A549 (cell line): ENCODE measurements at regions not wholly inside any gene's neighbourhood (a gene's known extent, or its start where the extent isn't known, plus 50 kb on each side); places are given as distances from the start of the nearest gene placed in this dataset.

Source experiments
- ATAC-seq, 2 experiments: fragments of 200-7000 bp in 1 of 2; fragments of >200 bp in 1 of 2; cut with Nextera tagmentation in 1 of 2; cut with Tn5 transposase in 1 of 2; 3 replicates each; pipeline versions ENCODE4 v1.8.0 to v1.9.1; 2018 to 2020; ENCODE audit warnings: mild to moderate bottlenecking in 1 of 2, moderate library complexity in 1 of 2
- CTCF ChIA-PET: fragments of 300-600 bp; sonication (Branson Sonifier 250); formaldehyde crosslinking; extraction: SDS; loops from one replicate; lab custom pipeline; 2021; ENCODE audit warnings: antibody characterized with exemption, inconsistent platforms; lab: Yijun Ruan, JAX
- POLR2A ChIA-PET: fragments of 350-600 bp; formaldehyde crosslinking; extraction: SDS; loops from one replicate; lab custom pipeline; 2021; ENCODE audit warnings: antibody characterized with exemption, inconsistent platforms; lab: Yijun Ruan, JAX
- DNase-seq, 2 experiments: peaks; one replicate each; pipeline versions ENCODE4 v3.0.0 to v3.0.0-alpha.2; 2011 to 2016; ENCODE audit warnings: low read depth in 1 of 2, low spot score in 1 of 2
- FAIRE-seq: peaks from 2 replicates; lab custom pipeline; 2011; peaks lifted over from hg19 to GRCh38; lab: Jason Lieb, UNC
- H3K27ac ChIP-seq, 2 experiments: fragments of >200 bp; sonication (Bioruptor Twin); formaldehyde crosslinking; 3 replicates each; pipeline ENCODE4 v1.5.1; 2016 to 2017
- H3K4me1 ChIP-seq: fragments of >200 bp; sonication (Bioruptor Twin); formaldehyde crosslinking; 3 replicates; pipeline ENCODE4 v1.6.1; 2016
- H3K4me2 ChIP-seq: fragments of >200 bp; sonication (Bioruptor Twin); formaldehyde crosslinking; 3 replicates; pipeline ENCODE4 v1.6.1; 2016
- H3K4me3 ChIP-seq: fragments of >200 bp; sonication (Bioruptor Twin); formaldehyde crosslinking; 3 replicates; pipeline ENCODE4 v1.5.1; 2016
- H3K9me3 ChIP-seq: fragments of >200 bp; sonication (Bioruptor Twin); formaldehyde crosslinking; 3 replicates; pipeline ENCODE4 v1.6.1; 2016
- BCL3 ChIP-seq: fragments of >200 bp; sonication (Bioruptor Twin); formaldehyde crosslinking; IDR thresholded peaks from 3 replicates; pipeline ENCODE4 v1.6.1; 2016
- BHLHE40 ChIP-seq: IDR thresholded peaks from 2 replicates; pipeline ENCODE4 v1.6.1; 2012; ENCODE audit warnings: low read depth, low read length, inconsistent platforms
- CBX2 ChIP-seq: fragments of 200-600 bp; sonication (generic); IDR thresholded peaks from 2 replicates; pipeline ENCODE4 v1.6.1; 2016; ENCODE audit warnings: low read depth, mild to moderate bottlenecking, borderline replicate concordance
- CHD2 ChIP-seq: fragments of 150-350 bp; IDR thresholded peaks from 2 replicates; pipeline ENCODE4 v1.6.1; 2014; ENCODE audit warnings: low read length; ENCODE audit not compliant: partially characterized antibody
- CHD4 ChIP-seq: fragments of 200-600 bp; sonication (generic); IDR thresholded peaks from 2 replicates; pipeline ENCODE4 v1.6.1; 2016; ENCODE audit warnings: antibody characterized with exemption, mild to moderate bottlenecking, borderline replicate concordance
- EHF ChIP-seq: fragments of 250-450 bp; sonication (Bioruptor Pico); IDR thresholded peaks from 2 replicates; pipeline ENCODE4 v1.5.0; 2020; ENCODE audit warnings: mild to moderate bottlenecking
- ELK1 ChIP-seq: fragments of 150-350 bp; IDR thresholded peaks from 2 replicates; pipeline ENCODE4 v1.6.1; 2014; ENCODE audit warnings: low read depth, mild to moderate bottlenecking, low read length
- FOSB ChIP-seq: fragments of 250-450 bp; sonication (Bioruptor Pico); IDR thresholded peaks from 2 replicates; pipeline ENCODE4 v1.5.0; 2020; ENCODE audit warnings: mild to moderate bottlenecking, moderate library complexity
- GATA3 ChIP-seq: IDR thresholded peaks from 2 replicates; pipeline ENCODE4 v1.6.1; 2012; ENCODE audit warnings: borderline replicate concordance
- HDAC2 ChIP-seq: fragments of 200-600 bp; sonication (generic); IDR thresholded peaks from 2 replicates; pipeline ENCODE4 v1.6.1; 2016
- HOXA7 ChIP-seq: fragments of 250-450 bp; sonication (Bioruptor Pico); IDR thresholded peaks from 2 replicates; pipeline ENCODE4 v1.5.0; 2020; ENCODE audit warnings: mild to moderate bottlenecking, moderate library complexity
- KDM1A ChIP-seq: fragments of 200-600 bp; sonication (generic); IDR thresholded peaks from 2 replicates; pipeline ENCODE4 v1.6.1; 2016; ENCODE audit warnings: low read depth, mild to moderate bottlenecking
- NPAS2 ChIP-seq: fragments of 250-450 bp; sonication (Bioruptor Pico); IDR thresholded peaks from 2 replicates; pipeline ENCODE4 v1.8.0; 2022; ENCODE audit warnings: mild to moderate bottlenecking, moderate library complexity, borderline replicate concordance
- RAD21 ChIP-seq, 2 experiments: fragments of >200 bp in 1 of 2; sonication (Bioruptor Twin) in 1 of 2; formaldehyde crosslinking in 1 of 2; IDR thresholded peaks in 1 of 2; conservative IDR thresholded peaks in 1 of 2; 2 replicates in 1 of 2; 3 replicates in 1 of 2; pipeline ENCODE4 v1.6.1; 2012 to 2018; ENCODE audit warnings: inconsistent platforms in 1 of 2
- RARB ChIP-seq: fragments of 250-450 bp; sonication (Bioruptor Pico); IDR thresholded peaks from 2 replicates; pipeline ENCODE4 v1.8.0; 2021; ENCODE audit warnings: mild to moderate bottlenecking, moderate library complexity
- SREBF2 ChIP-seq: fragments of 450-650 bp; IDR thresholded peaks from 2 replicates; pipeline ENCODE4 v1.6.1; 2014; ENCODE audit warnings: mild to moderate bottlenecking, moderate library complexity
- TP53 ChIP-seq: fragments of 250-450 bp; sonication (Bioruptor Pico); IDR thresholded peaks from 2 replicates; pipeline ENCODE4 v1.5.0; 2021; ENCODE audit warnings: mild to moderate bottlenecking, moderate library complexity
- ZC3H11A ChIP-seq: fragments of 450-650 bp; IDR thresholded peaks from 2 replicates; pipeline ENCODE4 v1.6.1; 2014; ENCODE audit warnings: antibody characterized with exemption, mild to moderate bottlenecking
- WGBS: methylation state at CpG from one replicate; pipeline ENCODE4 v1.1.6; 2017; ENCODE audit errors: missing lambda C conversion rate; 5-methylcytosine and 5-hydroxymethylcytosine counted together

- TF ChIP-seq ELK1: no peak
These were observed 621.2 kb upstream of the SLC35B3 start (continued) for GRCh38 chr6:9056556-9056955.

GRCh38 chr6:9044426-9044825 lies 609.1 kb upstream of the SLC35B3 start:
- Histone ChIP-seq H3K4me1 (no peaks in the 10 kb centered on the region), H3K9me3 (no peaks in the 10 kb centered on the region), H3K4me2 (no peak overlapping the region), H3K27ac (no peak overlapping the region), H3K4me3 (no peak overlapping the region)
- CTCF ChIA-PET: interaction anchor here (1.0 kb wide), 1 partner anchor 8 kb away, joined by 4 read pairs; no protein-coding TSS in a partner anchor
- ATAC-seq (no peak), FAIRE-seq (no peak), DNase-seq (no peak)
- WGBS: 31% methylated on average over 3 of the region's 3 CpGs
- POLR2A ChIA-PET: no interaction called here
- TF ChIP-seq HOXA7 (CRISPR knock-in tag) (no peak), NPAS2 (CRISPR knock-in tag) (no peak), ELK1 (no peak), CHD4 (no peak), GATA3 (no peak)

GRCh38 chr6:9040718-9041117 lies 605.4 kb upstream of the SLC35B3 start:
- FAIRE-seq (no peak), ATAC-seq (no peak), DNase-seq (no peak)
- H3K9me3 ChIP-seq: no peaks in the 10 kb centered on the region
- H3K27ac ChIP-seq: no peak overlapping the region
- TF ChIP-seq KDM1A (no peak), ZC3H11A (no peak), FOSB (no peak), HDAC2 (no peak), SREBF2 (no peak), RARB (CRISPR knock-in tag) (no peak), CHD2 (no peak), BCL3 (no peak), CBX2 (no peak), EHF (CRISPR knock-in tag) (no peak), HOXA7 (CRISPR knock-in tag) (no peak), TP53 (CRISPR knock-in tag) (no peak)
- no peak overlapping the region for H3K4me3 ChIP-seq
- H3K4me2 ChIP-seq: no peak overlapping the region
- H3K4me1 ChIP-seq: no peaks in the 10 kb centered on the region
- CTCF ChIA-PET: no interaction called here
- POLR2A ChIA-PET: no interaction called here
- 98% methylated on average over 8 of the region's 36 CpGs for WGBS

- DNase-seq: peak in 1 of 2 experiments; percentile 6
- ATAC-seq: no peak
- no peak for FAIRE-seq
- no peak overlapping the region for H3K4me2 ChIP-seq
- no peak for TF ChIP-seq BHLHE40
- TF ChIP-seq RAD21 (conservative IDR thresholded peaks at IDR 0.05 in 1 of 2, IDR thresholded peaks at IDR 0.05 in 1 of 2): 0 out of 5 replicates have a peak, but pooled peaks of 1 of the 2 experiments have one; percentile 12
- TF ChIP-seq, all 56 proteins: peak for 1
- ChIA-PET POLR2A (no interaction called here), CTCF (no interaction called here)
- Histone ChIP-seq H3K27ac (no peak overlapping the region), H3K9me3 (no peaks in the 10 kb centered on the region), H3K4me3 (no peak overlapping the region), H3K4me1 (no peaks in the 10 kb centered on the region)
- 62% methylated on average over 5 of the region's 6 CpGs for WGBS
These were observed 603.9 kb upstream of the SLC35B3 start for GRCh38 chr6:9039258-9039657.
